ENCODE measurements at regions not wholly inside any gene's neighbourhood (a gene's known extent, or its start where the extent isn't known, plus 50 kb on each side); places are given as distances from the start of the nearest gene placed in this dataset.

- Histone ChIP-seq H3K4me3 (no peak overlapping the region), H3K27ac (no peak overlapping the region)
- TF ChIP-seq, protein P1, sequence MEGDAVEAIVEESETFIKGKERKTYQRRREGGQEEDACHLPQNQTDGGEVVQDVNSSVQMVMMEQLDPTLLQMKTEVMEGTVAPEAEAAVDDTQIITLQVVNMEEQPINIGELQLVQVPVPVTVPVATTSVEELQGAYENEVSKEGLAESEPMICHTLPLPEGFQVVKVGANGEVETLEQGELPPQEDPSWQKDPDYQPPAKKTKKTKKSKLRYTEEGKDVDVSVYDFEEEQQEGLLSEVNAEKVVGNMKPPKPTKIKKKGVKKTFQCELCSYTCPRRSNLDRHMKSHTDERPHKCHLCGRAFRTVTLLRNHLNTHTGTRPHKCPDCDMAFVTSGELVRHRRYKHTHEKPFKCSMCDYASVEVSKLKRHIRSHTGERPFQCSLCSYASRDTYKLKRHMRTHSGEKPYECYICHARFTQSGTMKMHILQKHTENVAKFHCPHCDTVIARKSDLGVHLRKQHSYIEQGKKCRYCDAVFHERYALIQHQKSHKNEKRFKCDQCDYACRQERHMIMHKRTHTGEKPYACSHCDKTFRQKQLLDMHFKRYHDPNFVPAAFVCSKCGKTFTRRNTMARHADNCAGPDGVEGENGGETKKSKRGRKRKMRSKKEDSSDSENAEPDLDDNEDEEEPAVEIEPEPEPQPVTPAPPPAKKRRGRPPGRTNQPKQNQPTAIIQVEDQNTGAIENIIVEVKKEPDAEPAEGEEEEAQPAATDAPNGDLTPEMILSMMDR (IDR thresholded peaks at IDR 0.05) = no peak
- DNase-seq (ENCODE audit: low spot score) = no peak
Observed at GRCh38 chr10:78815702-78816334, 252.9 kb upstream of the ZMIZ1 start.

DNA sequence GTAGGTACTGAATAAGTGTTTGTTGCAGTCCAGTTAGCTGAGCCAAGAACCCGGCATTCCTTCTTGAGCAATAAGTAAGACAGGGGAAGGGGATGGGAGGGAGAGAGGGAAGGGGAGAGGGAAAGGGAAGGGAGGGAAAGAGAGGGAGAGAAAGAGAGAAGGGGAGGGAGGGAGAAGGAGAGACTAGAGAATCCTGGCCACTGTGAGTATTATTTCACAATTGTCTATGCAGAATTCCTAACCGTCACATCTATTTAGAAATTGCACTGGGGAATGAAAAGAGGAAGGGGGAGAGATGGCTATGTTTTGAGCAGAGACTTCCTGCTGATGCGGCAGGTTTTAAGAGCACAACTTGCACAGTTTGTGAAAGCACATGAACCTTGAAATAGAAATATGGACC lies 251.4 kb upstream of the ZMIZ1 start:
- Histone ChIP-seq H3K27ac (no peak overlapping the region), H3K4me3 (no peak overlapping the region)
- peak; percentile 9 for DNase-seq (ENCODE audit: low spot score)
- TF ChIP-seq, protein P1 (IDR thresholded peaks at IDR 0.05) = no peak

DNA sequence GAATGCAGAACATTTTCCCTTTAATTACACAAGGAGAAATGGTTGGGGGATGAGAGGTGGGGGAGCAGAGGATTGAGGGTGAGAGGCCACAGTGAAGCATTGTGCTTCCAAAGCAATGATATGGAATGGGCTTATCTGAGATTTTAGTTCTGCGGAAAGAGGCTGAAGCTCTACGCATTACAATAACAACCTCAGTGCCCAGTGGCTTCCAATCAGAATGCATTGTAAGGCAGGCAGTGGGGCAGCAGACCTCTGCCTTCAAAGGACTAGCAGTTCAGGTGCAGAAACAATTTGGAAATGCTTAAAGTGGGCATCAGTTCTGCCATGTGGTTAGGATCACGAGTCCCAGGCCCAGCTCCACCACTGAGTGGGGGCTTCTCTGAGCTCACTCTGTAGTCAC lies 251.0 kb upstream of the ZMIZ1 start:
- no peak overlapping the region for H3K4me3 ChIP-seq
- TF ChIP-seq, protein P1 (IDR thresholded peaks at IDR 0.05) = no peak
- peak; percentile 41 for DNase-seq (ENCODE audit: low spot score)
- no peak overlapping the region for H3K27ac ChIP-seq

GRCh38 chr10:78819361-78820006 lies 249.3 kb upstream of the ZMIZ1 start:
- no peak overlapping the region for H3K4me3 ChIP-seq
- DNase-seq (ENCODE audit: low spot score) = no peak
- H3K27ac ChIP-seq = no peak overlapping the region
- TF ChIP-seq, protein P1 (IDR thresholded peaks at IDR 0.05) = no peak

DNA sequence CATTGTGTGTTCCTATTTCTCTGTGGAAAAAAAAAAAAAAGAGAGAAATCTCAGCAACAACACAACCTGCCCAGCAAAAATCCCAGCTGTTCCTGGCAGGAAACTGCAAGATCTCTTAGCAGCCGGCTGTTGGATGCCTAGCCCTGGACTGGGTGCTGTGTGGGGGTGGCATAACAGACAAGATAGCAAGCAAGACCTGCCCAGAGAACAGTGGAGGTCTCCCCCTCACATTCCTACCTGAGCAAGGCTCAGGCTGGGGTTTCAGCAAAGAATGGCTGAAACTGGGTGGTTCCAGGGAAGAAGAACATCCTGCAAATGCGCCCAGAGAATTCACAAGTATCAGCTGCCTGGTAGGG lies 248.8 kb upstream of the ZMIZ1 start:
- no peak for DNase-seq (ENCODE audit: low spot score)
- Histone ChIP-seq H3K4me3 (no peak overlapping the region), H3K27ac (no peak overlapping the region)
- TF ChIP-seq, protein P1 (IDR thresholded peaks at IDR 0.05) = no peak

- no peak for DNase-seq (ENCODE audit: low spot score)
- no peak overlapping the region for H3K27ac ChIP-seq
- TF ChIP-seq, protein P1 (IDR thresholded peaks at IDR 0.05) = no peak
- H3K4me3 ChIP-seq = no peak overlapping the region
Observed at GRCh38 chr10:78821052-78821451, 247.7 kb upstream of the ZMIZ1 start.

Measured in coronary artery (tissue), 2 donors.